HG02870 (cell line): ENCODE measurements at regions not wholly inside any gene's neighbourhood (a gene's known extent, or its start where the extent isn't known, plus 50 kb on each side); places are given as distances from the start of the nearest gene placed in this dataset.

ENCODE experiments used
- ATAC-seq: cut with Tn5 transposase; IDR thresholded peaks from one replicate; pipeline ENCODE4 v1.9.1; 2021; ENCODE audit warnings: mild to moderate bottlenecking, moderate library complexity; ENCODE audit not compliant: unreplicated experiment

GRCh38 chr11:15534266-15534665 lies 419.5 kb downstream of the INSC start:
- no peak for ATAC-seq

GRCh38 chr11:15535414-15535813 lies 420.7 kb downstream of the INSC start:
- ATAC-seq: no peak

GRCh38 chr11:15536438-15536837 lies 421.7 kb downstream of the INSC start:
- ATAC-seq: no peak

GRCh38 chr11:15539645-15540044 lies 424.9 kb downstream of the INSC start:
- ATAC-seq: no peak

GRCh38 chr11:15541079-15541478 lies 426.4 kb downstream of the INSC start:
- no peak for ATAC-seq

GRCh38 chr11:15544353-15544752 lies 429.6 kb downstream of the INSC start:
- no peak for ATAC-seq

- ATAC-seq: no peak
Measured at GRCh38 chr11:15547685-15548084, 433.0 kb downstream of the INSC start.

- no peak for ATAC-seq
Measured at GRCh38 chr11:15551901-15552851, 437.5 kb downstream of the INSC start.

GRCh38 chr11:15555161-15555560 lies 440.4 kb downstream of the INSC start:
- ATAC-seq: no peak

GRCh38 chr11:15557457-15558230 lies 442.9 kb downstream of the INSC start:
- no peak for ATAC-seq

- ATAC-seq: no peak
Measured at GRCh38 chr11:15558513-15559181, 443.9 kb downstream of the INSC start.

- ATAC-seq: no peak
Measured at GRCh38 chr11:15560689-15561467, 446.2 kb downstream of the INSC start.

- no peak for ATAC-seq
Measured at GRCh38 chr11:15562230-15562629, 447.5 kb downstream of the INSC start.

- no peak for ATAC-seq
Measured at GRCh38 chr11:15563054-15563453, 448.3 kb downstream of the INSC start.

- ATAC-seq: no peak
Measured at GRCh38 chr11:15565880-15566279, 451.2 kb downstream of the INSC start.

- no peak for ATAC-seq
Measured at GRCh38 chr11:15568440-15568839, 453.7 kb downstream of the INSC start.

- ATAC-seq: no peak
Measured at GRCh38 chr11:15569305-15570025, 454.7 kb downstream of the INSC start.

GRCh38 chr11:15575409-15575808 lies 460.7 kb downstream of the INSC start:
- no peak for ATAC-seq

- ATAC-seq: no peak
Measured at GRCh38 chr11:15576769-15577168, 462.0 kb downstream of the INSC start.

GRCh38 chr11:15577519-15577918 lies 462.8 kb downstream of the INSC start:
- no peak for ATAC-seq
